Activated CD4-positive, alpha-beta T cell treated with anti-CD3 and anti-CD28 coated beads, Interleukin-2, amount 50 U/mL, for 48 hours (primary cell): ENCODE measurements at regions not wholly inside any gene's neighbourhood (a gene's known extent, or its start where the extent isn't known, plus 50 kb on each side); places are given as distances from the start of the nearest gene placed in this dataset.

Experiments
- DNase-seq, 2 experiments: peaks; one replicate each; pipeline ENCODE4 v3.0.0-alpha.2; 2020

DNA sequence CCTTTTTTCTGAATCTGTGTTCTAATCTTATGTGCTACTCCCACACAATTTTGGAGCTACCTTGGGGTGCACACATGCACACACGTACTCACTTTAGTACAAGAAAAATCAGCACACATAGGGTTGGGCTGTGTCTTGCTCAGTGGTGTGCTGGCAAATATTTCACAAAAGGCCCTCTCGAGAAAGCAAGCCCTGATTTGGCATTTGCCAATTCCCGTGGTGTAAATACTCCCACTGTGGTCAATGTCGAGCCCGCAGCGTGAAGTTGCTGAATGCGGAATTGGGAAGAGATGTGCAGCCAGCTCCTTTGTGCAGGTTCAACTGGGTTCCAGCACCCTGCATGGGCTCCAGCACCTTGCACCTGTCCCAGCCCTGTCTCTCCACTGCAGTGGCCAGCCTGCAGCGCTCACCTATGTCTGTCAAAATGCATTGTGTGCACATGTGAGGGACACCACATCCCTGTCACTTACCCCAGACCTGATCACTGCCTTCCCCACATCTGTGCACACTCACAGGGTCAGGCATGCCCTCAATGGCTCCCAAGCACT lies 78.4 kb upstream of the WNT4 start:
- no peak for DNase-seq

DNA sequence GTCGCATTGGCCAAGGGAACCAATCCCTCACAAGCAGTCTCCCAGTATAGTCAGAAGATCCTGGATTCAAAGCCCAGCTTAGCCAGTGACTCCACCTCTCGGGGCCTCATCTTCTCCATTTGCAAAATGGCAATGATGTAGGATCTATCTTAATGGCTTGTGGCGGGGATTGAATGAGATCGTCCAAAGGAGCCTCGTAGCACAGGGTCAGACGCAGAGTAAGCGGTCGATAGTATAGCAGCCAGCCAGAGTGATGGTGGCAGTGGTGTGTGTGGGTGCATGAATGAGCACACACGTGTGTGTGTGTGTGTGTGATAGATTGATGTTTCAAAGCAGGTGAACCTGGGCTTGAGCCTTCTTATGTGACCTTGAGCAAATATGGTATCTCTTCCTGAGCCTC lies 79.8 kb upstream of the WNT4 start:
- DNase-seq, result no peak

DNA sequence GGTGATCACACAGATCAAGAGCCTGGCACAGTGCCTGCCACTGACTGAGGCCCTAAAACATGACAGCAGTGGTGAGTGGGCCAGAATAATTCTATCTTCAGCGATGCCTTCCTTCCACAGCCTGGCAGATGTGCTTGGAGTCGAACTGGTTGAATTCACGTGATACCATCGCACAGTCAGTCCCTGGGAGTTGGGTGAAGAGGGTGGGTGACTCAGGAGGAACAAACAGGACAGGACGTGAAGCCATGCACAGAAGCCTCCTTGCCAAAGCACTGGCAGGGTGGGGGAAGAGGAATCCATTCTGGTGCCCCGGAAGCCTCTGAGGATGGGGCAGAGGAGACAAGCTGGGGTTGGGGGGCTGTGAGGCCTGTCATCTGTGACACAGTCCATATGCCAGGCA lies 80.3 kb upstream of the WNT4 start:
- no peak for DNase-seq

DNA sequence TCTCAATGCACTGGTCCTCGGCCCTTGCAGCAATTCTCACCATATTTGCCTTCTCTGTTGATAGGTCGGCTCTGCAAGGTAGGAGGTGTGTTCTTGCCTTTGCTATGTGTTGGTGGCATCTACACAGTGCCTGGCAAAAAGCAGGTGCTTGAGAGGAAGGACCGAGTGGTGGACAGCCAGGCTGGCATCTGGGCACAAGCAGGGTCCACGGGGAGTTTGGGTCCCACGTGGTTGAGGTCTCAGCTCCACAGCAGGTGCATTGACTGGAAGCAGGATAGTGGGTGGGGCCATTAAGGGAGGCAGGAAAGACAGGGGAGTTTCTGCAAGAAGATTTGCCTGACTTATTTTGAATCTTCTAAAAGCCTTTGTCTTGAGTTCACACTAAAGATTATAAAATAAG lies 81.2 kb upstream of the WNT4 start:
- DNase-seq, result no peak

DNA sequence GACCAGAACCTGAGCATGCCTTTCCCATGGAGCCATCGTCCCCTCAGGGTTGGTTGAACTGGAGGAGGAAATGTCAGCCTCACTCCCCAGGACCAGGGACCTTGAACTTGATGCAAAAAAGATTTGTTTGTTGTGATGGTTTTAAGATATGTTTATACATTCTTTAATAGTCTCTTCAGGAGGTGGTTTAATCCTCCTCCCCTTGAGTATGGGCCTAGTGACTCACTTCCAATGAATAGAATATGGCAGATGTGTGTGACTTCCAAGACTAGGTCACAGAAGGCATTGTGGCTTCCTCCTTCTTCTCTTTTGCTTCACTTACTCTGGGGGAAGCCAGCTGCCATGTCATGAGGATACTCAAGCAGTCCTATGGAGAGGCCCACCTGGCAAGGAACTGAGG lies 81.7 kb upstream of the WNT4 start:
- no peak for DNase-seq

DNA sequence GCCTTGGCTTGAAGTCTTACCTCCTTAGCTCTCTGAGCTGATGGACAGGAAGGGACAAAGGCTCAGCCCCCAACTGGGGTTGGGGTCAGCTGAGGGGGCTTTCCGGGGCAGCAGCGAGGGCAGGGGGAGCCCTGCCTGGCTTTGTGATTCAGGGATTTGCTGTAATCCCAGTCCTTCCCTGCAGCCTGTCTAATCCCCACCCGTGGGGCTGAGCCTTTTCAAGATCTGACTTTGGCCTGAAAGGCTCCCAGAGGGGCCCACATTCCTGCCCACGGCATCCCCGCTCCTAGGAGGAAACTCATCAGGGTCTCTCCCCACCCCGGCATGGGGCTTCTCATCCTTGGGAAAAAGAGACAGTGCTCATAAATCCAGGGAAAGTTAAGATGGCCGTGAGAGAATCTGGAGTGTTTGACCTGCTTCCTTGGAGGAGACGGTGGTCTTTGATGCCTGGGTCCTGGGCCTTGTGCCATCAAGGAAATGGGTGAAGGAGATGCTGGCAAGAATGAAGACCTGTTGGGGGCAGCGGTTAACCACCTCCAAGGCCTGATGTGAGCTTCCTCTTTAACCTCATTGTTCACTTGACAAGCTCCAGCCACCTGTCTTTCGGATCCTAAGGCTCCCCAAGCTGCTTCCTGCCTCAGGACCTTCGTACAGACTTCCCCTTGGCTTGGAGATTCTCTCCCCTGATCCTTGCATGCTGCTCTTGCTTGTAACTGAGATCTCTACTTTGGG lies 83.1 kb upstream of the WNT4 start:
- no peak for DNase-seq

DNA sequence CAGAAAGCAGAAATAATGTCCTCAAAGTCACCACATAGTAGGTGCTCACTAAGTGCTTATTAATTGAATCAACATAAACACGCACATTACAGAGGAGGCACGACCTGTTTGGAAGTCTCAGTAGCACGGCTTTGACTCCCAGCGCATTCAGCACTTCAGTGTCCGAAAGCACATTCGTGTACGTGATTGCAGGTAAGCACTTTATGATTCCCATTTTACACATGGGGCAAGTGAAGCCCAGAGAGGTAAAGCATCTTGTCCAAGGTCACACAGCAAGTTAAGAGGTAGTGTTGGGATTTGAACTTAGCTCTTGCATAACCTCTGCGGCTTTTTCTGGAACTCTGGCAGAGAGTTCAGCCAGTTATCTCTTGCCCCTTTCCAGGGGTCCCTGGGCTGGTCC lies 85.2 kb upstream of the WNT4 start:
- DNase-seq, result no peak

DNA sequence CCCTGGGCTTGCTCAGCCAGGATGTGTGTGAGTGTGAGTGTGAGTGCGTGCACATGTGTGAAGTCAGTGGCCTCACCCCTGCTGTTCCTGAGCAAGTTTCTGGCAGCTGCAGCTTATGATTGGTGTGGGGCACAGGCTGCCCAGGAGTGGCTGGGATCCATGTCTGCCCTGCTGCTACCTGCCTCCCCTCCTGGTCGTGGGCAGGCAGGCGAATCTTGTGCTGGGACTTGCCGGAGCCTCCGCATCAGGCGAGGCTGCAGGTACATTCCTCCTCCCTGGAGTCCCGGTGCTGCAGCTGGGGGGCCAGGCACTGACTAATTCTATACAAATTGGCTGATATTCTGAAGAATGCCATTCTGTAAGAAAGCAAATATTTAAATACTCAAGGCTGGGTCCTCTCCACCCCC lies 85.6 kb upstream of the WNT4 start:
- no peak for DNase-seq

DNA sequence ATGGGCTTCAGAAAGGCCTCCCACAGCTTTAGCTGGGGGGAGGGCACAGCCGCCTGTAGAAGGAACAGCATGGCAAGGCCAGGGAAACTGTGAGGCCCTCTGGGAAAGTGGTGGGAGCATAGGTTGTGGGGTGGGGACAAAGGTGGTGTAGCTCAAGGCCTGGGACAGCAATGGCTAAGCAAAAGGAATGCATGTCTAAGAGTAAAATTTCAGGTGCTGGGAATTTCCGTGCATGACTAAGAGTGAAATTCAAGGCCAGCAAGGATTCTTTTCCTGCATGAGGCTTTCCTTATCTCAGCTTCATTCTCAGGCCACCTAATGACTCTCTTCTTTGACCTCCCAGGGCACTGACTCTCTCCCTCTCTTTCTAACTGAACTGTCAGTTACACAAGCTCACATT lies 86.5 kb upstream of the WNT4 start:
- DNase-seq, result no peak

DNA sequence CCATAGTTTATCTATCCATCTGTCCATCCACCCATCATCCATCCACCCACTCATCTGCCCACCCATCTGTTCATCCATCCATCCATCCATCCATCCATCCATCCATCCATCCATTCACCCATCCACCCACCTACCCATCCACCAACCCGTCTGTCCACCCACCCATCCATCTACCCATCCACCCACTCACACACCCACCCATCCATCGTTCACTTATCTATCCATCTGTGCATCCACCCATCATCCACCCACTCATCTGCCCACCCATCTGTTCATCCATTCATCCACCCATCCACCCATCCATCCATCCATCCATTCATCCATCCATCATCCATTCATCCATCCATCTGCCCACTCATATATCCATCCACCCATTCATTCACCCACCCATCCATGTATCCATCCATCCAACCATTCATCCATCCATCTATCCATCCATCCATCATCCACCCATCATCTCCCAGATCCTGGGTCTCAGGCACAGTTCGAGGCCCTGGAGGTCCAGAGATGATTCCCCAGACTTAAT lies 88.2 kb upstream of the WNT4 start:
- no peak for DNase-seq

DNA sequence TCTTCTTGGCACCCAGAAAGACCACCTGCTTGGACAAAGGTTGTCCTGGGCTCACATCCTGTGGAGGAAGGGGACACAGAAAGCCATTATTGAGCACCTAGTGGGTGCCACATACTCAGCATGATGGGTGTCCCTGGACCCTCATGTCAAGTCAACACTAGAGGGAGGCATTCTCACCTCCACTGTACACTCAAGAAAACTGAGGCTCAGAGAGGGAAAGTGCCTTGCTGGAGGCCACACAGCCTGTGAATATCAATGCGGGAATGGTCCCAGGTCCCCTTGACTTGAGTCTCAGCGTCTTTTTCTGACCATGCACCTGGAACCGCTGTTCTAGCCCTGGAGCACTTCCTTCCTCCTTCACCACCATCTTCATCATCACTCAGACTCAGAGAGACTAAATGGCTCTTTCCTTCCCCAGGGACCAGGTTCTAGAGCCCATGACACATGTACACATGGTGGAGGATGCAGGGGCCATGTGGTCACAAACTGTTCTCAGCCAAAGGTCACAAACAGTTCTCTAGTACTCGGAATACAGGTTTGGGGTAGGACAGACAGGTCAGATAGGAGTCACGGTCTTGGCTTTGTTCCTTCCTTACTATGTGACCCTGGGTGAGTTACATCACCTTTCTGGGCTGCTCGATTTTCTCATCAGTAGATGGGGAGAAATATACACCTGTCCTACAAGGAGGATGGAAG lies 89.2 kb upstream of the WNT4 start:
- DNase-seq, result no peak

DNA sequence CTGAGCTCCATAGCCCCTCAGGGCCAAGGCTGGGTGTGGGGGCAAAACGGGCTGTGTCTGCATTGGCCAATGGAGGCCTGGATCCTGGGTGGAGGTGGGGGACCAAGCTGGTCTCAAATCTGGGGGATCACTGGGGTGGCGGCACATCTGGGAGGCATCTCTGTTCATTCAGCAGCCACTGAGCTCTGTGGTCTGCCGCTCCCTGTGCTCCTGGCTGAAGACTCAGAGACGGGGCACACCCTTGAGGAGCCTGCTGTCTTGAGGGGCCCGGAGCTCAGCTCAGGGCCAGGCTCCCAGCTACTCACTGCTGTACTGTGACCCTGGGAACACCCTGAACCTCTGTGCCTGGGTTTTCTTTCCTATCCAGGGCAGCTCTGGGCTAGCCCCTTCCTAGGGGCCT lies 90.3 kb upstream of the WNT4 start:
- DNase-seq, result no peak

DNA sequence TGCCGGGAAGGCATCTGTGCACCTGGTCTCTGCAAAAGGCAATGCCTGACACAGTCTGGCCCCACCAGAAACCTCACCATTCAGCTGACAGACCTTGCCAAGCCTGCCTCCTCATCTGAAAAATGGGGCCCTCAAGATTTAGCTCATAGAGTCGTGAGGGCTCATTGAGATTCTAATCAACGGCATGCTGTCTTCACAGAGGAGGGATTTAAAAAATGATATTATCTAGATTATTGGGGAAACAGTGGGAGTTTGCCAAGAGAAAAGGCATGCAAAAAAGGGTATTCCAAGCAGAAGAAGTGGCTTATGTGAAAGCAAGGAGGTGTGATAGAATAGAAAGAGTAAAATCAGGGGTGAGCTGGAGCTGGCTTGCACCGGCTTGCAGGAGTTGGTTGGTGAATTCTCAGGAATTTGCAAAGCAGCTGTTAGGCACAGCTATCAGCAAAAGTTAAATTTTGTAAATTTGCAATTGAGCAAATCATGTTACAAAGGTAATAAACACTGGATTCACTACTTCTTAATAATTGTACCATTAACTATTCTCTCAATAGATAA lies 91.7 kb upstream of the WNT4 start:
- DNase-seq, result no peak

DNA sequence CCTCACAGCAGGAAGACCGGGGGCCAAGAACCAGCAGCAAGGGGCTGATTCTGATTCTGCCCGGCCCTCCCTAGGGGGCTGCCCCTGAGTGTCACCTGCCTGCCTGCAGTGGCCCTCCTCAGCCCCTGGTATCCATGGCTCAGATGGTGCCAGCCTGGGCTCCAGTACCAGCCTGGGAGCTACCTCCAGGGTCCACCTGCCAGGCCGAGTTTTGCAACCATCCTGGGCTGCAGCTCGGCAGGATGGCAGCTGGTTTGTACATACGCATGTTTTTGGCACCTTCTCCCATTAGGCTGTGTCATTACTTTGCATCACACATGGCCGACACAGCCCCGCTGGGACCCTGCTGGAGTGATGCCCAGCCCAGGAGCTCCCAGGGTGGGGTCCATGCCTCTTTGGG lies 93.3 kb upstream of the WNT4 start:
- DNase-seq, result no peak

DNA sequence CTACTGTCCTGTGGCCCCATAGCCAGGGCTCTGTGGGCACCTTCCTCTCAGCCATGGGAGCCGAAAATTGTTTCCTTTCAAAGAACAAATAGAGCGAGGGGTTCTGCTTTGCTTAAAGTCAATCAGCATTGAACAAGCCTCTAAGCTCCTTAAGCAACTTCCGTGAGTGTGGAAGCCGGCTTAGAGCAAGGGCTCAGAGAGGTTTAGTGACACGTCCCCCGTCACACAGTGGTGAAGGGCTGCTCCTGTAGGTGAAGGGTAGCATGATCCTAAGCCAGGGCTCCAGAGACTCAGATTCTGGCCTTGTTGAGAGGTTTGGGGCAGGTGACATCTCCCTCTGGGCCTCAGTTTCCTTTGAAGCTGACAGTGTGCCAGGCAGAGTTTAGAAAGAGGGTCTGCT lies 94.0 kb upstream of the WNT4 start:
- no peak for DNase-seq

DNA sequence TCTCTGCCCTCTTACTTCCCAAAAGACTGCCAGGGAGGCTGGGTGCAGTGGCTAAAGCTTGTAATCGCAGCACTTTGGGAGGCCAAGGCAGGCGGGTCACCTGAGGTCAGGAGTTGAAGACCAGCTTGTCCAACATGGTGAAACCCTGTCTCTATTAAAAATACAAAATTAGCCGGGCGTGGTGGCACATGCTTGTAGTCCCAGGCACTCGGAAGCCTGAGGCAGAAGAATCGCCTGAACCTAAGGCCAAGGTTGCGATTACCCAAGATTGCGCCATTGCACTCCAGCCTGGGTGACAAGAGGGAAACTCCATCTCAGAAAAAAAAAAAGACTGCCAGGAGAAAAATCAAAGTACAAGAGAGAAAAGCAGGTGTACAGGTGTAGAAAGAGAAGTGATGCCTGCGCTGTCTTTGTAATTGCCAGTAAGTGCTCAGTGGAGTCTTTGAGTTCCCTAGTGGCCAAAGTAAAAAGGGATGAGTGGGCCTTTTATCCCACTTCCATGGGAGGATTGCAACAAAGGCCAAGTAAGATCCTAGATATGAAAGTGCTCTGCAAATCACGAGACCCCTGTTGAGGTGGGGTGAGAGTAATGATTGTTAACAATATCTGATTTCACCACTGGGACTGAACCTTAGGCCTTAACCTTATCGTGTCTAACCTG lies 94.7 kb upstream of the WNT4 start:
- no peak for DNase-seq

DNA sequence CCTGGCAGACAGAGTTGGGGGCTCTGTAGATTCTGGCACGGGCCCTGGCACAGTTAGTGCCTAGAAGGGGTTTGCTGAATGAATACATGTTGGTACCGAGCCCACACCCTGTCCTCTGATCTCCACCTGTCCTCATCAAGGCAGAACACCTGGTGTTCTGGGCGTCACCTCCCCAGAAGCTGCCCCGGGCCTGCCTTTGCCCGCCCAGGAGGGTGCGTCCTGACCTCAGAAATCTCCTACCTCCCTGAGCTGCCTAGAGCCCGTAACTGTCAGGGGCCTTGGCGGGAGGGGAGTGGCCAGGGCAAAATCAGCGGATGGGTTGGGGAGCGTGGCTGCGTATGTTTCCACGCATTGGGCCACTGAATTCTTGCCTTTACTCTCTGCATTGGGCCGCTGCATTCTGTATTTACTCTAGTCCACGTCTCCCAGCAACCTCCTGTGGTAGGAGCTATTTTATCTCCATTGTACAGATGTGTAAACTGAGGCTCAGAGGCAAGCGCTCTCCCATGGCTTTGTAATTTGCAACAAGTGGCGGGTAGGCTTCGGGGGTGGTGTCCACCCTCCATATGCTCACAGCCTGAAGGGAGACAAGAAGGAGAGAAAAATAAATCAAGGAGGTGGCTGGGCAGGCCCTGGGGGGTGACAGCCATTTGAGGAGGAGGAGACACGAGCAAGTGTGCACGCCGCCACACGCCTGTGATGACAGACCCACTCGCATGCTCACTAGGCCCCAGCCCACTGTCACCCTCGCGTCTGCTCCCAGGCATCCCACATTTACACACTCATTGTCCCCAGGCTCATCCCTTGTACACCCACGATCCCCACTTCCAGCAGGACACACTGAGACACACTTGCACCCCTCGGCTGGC lies 95.7 kb upstream of the WNT4 start:
- no peak for DNase-seq

DNA sequence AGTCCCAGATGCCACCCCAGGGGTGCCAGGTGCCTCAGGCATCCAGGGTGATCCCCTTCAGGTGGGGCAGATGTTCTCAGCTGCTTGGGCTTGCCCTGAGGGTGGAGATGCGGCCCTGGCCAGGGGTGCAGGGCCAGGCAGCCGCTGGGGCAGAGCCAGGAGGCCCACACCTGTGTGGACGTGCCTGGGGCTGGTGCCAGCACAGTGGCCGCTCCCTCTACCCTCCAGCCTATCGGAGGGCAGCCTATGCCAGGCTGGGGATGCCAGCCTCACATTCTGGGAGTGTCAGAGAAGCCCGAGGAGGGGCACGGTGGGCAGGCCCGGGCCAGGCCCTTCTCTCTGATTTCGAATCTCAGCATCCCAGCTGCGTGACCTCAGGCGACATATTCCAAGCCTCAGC lies 96.5 kb upstream of the WNT4 start:
- no peak for DNase-seq

DNA sequence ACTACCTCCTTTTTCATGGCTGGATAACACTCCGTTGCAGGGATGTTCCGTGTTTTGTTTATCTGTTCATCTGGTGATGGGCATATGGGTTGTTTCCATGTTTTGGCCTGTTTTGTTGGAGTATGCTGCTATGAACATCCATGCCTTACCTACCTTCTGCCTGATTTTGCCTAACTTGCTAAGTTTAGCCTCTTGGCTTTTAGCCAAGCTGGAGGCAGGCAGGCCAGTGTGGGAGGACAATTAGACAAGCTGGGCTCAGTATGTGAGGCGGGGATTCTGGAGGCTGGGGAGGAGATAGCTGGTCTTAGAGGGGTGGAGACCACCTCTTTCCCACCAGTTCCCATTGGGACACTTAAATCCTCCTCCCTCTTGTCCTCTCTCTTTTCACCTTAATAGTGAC lies 98.4 kb upstream of the WNT4 start:
- DNase-seq, result no peak

DNA sequence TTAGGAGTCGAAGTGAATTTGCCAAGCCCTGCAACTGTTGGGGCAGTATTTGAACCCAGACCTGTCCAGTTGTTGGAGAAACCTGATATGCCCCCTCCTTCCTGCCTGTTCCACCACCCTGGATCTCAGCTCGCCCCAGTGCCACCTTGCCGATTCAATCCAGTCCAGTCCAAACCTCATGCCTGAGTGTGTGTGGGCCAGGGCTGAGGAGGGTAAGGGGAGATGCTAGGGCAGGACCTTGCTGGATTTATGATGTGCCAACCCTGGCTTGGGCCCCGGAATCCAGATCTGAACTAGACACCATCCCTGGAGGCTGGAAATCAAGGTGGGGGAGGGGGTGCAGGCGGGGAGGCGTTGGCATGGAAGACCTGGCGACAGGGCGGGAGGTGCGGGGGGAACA lies 98.9 kb upstream of the WNT4 start:
- DNase-seq, result no peak

DNA sequence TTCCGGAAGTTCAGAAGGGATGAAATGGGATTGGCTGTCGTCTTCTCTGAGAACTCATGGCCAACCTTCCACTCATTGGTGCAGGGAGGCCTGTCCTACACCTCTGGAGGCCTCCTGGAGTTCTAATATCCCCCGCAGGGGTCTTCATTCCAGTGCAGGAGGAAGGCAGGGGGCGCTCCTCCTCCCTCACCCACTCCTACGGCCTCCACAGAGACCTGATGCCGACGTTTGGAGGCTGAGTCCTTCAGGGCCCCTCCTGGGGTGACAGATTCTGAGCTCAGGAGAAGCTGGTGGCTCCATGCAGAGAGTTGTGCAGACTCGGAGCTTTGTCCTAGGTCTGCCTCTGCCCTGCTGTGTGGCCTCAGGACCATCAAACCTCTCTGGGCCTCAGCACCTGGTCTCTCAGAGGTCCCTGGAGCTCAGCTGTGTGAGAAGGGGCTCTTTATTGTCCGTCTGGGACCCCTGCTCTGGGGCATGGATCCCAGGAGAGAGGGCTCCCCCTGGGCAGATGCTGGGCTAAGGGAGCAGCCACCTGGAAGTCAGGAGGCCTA lies 102.3 kb upstream of the WNT4 start:
- DNase-seq, result no peak

DNA sequence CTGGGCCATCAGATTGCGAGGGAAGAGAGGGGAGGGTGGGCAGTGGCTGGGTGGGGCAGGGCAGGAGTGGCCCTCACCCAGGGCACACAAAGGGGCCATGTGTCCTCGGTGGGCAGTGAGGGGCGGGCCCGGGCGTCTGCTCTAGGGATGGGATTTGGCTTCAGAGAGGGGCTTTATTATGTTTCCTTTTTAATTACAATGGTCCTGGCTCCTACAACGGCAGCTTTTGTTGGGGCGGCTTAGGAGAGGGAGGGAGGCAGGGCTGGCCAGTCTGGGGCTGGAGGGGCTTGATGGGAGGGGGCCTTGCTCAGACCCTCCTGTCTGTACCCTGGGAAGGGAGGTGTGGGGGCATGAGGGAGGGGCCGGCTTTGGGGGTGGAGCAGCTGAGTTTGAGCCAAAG lies 102.8 kb upstream of the WNT4 start:
- no peak for DNase-seq
